ENCODE measurements at regions not wholly inside any gene's neighbourhood (a gene's known extent, or its start where the extent isn't known, plus 50 kb on each side); places are given as distances from the start of the nearest gene placed in this dataset.

GRCh38 chr18:67633939-67634338, 117.4 kb upstream of the DSEL start:
- no peak overlapping the region for H3K4me3 ChIP-seq (ENCODE audit: control insufficient read depth, low read depth, low read length)
- no peak for DNase-seq (ENCODE audit: low read depth)
- TF ChIP-seq CTCF (IDR thresholded peaks at IDR 0.05; ENCODE audit: control insufficient read depth, insufficient read depth, low read depth, low read length, missing control alignments), result no peak

- DNase-seq (ENCODE audit: low read depth), result no peak
- H3K4me3 ChIP-seq (ENCODE audit: control insufficient read depth, low read depth, low read length), result no peak overlapping the region
- TF ChIP-seq CTCF (IDR thresholded peaks at IDR 0.05; ENCODE audit: control insufficient read depth, insufficient read depth, low read depth, low read length, missing control alignments), result no peak
These were observed 105.4 kb upstream of the DSEL start for GRCh38 chr18:67621906-67622305.

GRCh38 chr18:67621049-67621713, 104.7 kb upstream of the DSEL start:
- no peak for DNase-seq (ENCODE audit: low read depth)
- H3K4me3 ChIP-seq (ENCODE audit: control insufficient read depth, low read depth, low read length), result no peak overlapping the region
- no peak for TF ChIP-seq CTCF (IDR thresholded peaks at IDR 0.05; ENCODE audit: control insufficient read depth, insufficient read depth, low read depth, low read length, missing control alignments)

GRCh38 chr18:67618061-67618460, 101.5 kb upstream of the DSEL start:
- no peak for TF ChIP-seq CTCF (IDR thresholded peaks at IDR 0.05; ENCODE audit: control insufficient read depth, insufficient read depth, low read depth, low read length, missing control alignments)
- no peak overlapping the region for H3K4me3 ChIP-seq (ENCODE audit: control insufficient read depth, low read depth, low read length)
- DNase-seq (ENCODE audit: low read depth), result no peak

- no peak for TF ChIP-seq CTCF (IDR thresholded peaks at IDR 0.05; ENCODE audit: control insufficient read depth, insufficient read depth, low read depth, low read length, missing control alignments)
- no peak for DNase-seq (ENCODE audit: low read depth)
- no peak overlapping the region for H3K4me3 ChIP-seq (ENCODE audit: control insufficient read depth, low read depth, low read length)
These were observed 99.4 kb upstream of the DSEL start for GRCh38 chr18:67615876-67616275.

GRCh38 chr18:67613731-67614130, 97.2 kb upstream of the DSEL start:
- TF ChIP-seq CTCF (IDR thresholded peaks at IDR 0.05; ENCODE audit: control insufficient read depth, insufficient read depth, low read depth, low read length, missing control alignments), result no peak
- no peak overlapping the region for H3K4me3 ChIP-seq (ENCODE audit: control insufficient read depth, low read depth, low read length)
- DNase-seq (ENCODE audit: low read depth), result no peak

Data from AG09309 (cell line).